Endothelial cell of umbilical vein (primary cell): ENCODE measurements at regions not wholly inside any gene's neighbourhood (a gene's known extent, or its start where the extent isn't known, plus 50 kb on each side); places are given as distances from the start of the nearest gene placed in this dataset.

Source experiments
- BruUV-seq: library from RNA; stranded (reverse); fragments of 400-500 nt; replicated peaks from 2 replicates; lab custom pipeline; 2021; lab: Mats Ljungman, UMichigan
- CTCF ChIA-PET: fragments of 300-600, 350-600 bp; sonication (Branson Sonifier 250); formaldehyde crosslinking; loops from one replicate; lab custom pipeline; 2021; ENCODE audit warnings: antibody characterized with exemption, inconsistent platforms; lab: Charles Lee
- POLR2A ChIA-PET: fragments of 300-600, 350-600 bp; sonication (Branson Sonifier 250); formaldehyde crosslinking; loops from one replicate; lab custom pipeline; 2021; ENCODE audit warnings: antibody characterized with exemption, inconsistent platforms; lab: Charles Lee
- DNase-seq: peaks from one replicate; pipeline ENCODE4 v3.0.0-alpha.2; 2011; ENCODE audit warnings: low read depth, low spot score
- FAIRE-seq: peaks from 2 replicates; lab custom pipeline; 2011; peaks lifted over from hg19 to GRCh38; lab: Jason Lieb, UNC
- H2AFZ ChIP-seq: 2 replicates; pipeline ENCODE4 v1.6.0; 2012; ENCODE audit warnings: low read depth, low read length, control low read depth, inconsistent platforms
- H3K27ac ChIP-seq: 2 replicates; pipeline ENCODE4 v1.5.1; 2011; ENCODE audit warnings: low read depth, mild to moderate bottlenecking, control low read depth, low read length, moderate library complexity; ENCODE audit not compliant: insufficient read depth
- H3K27me3 ChIP-seq, 2 experiments: 2 replicates each; pipeline versions ENCODE4 v1.6.0 to v1.6.1; 2011; ENCODE audit warnings: low read length in 2 of 2, mixed read lengths in 1 of 2; ENCODE audit not compliant: control insufficient read depth in 2 of 2, insufficient read depth in 2 of 2
- H3K36me3 ChIP-seq, 2 experiments: 2 replicates in 1 of 2; 3 replicates in 1 of 2; pipeline ENCODE4 v1.5.1; 2011; ENCODE audit warnings: low read length in 2 of 2, mild to moderate bottlenecking in 1 of 2, moderate library complexity in 1 of 2; ENCODE audit not compliant: control insufficient read depth in 2 of 2, insufficient read depth in 2 of 2; ENCODE audit errors: extremely low read depth in 1 of 2
- H3K4me1 ChIP-seq: 3 replicates; pipeline ENCODE4 v1.5.1; 2011; ENCODE audit warnings: mild to moderate bottlenecking, low read length; ENCODE audit not compliant: control insufficient read depth, insufficient read depth; ENCODE audit errors: extremely low read depth
- H3K4me2 ChIP-seq: 2 replicates; pipeline ENCODE4 v1.6.1; 2011; ENCODE audit warnings: low read length, control low read depth, mixed read lengths; ENCODE audit not compliant: insufficient read depth
- H3K4me3 ChIP-seq, 3 experiments: fragments of 200-600 bp in 1 of 3; sonication (generic), shearing (Covaris generic) in 1 of 3; replicated peaks in 1 of 3; 2 replicates each; pipeline ENCODE4 v1.5.1; 2011 to 2016; ENCODE audit warnings: control low read depth in 3 of 3, low read length in 3 of 3, mild to moderate bottlenecking in 2 of 3, inconsistent platforms in 1 of 3, low read depth in 1 of 3, moderate library complexity in 1 of 3; ENCODE audit not compliant: insufficient read depth in 1 of 3
- H3K79me2 ChIP-seq: 2 replicates; pipeline ENCODE4 v1.6.0; 2012; ENCODE audit warnings: low read length, inconsistent platforms; ENCODE audit not compliant: control insufficient read depth, insufficient read depth
- H3K9ac ChIP-seq: replicated peaks from 2 replicates; pipeline ENCODE3; 2011; ENCODE audit warnings: low read length, control low read depth; ENCODE audit not compliant: insufficient read depth; ENCODE audit errors: extremely low read depth
- H3K9me1 ChIP-seq: replicated peaks from 3 replicates; pipeline ENCODE4 v1.6.0; 2011; ENCODE audit warnings: mild to moderate bottlenecking, low read length; ENCODE audit not compliant: control insufficient read depth, insufficient read depth; ENCODE audit errors: extremely low read depth
- H3K9me3 ChIP-seq: replicated peaks from 2 replicates; pipeline ENCODE4 v1.5.1; 2012; ENCODE audit warnings: low read length, inconsistent platforms; ENCODE audit not compliant: control insufficient read depth, insufficient read depth
- H4K20me1 ChIP-seq: replicated peaks from 2 replicates; pipeline ENCODE3; 2011; ENCODE audit warnings: mild to moderate bottlenecking, low read length; ENCODE audit not compliant: control insufficient read depth, insufficient read depth; ENCODE audit errors: extremely low read depth
- EZH2 ChIP-seq: IDR thresholded peaks from 2 replicates; pipeline ENCODE4 v1.6.1; 2012; ENCODE audit warnings: borderline replicate concordance, low read depth, mild to moderate bottlenecking, moderate library complexity, low read length, inconsistent platforms; ENCODE audit not compliant: severe bottlenecking
- FOS ChIP-seq: IDR thresholded peaks from 2 replicates; pipeline ENCODE4 v1.6.1; 2011; ENCODE audit warnings: mild to moderate bottlenecking, low read length, moderate library complexity, borderline replicate concordance; ENCODE audit not compliant: insufficient read depth
- GATA2 ChIP-seq: IDR thresholded peaks from 2 replicates; pipeline ENCODE4 v1.7.0; 2011; ENCODE audit warnings: low read depth, mild to moderate bottlenecking, moderate library complexity, mixed read lengths, low read length; ENCODE audit not compliant: insufficient read length, insufficient read depth
- JUN ChIP-seq: IDR thresholded peaks from 2 replicates; pipeline ENCODE4 v1.6.1; 2011; ENCODE audit warnings: borderline replicate concordance, low read depth; ENCODE audit not compliant: insufficient read length, insufficient read depth
- MYC ChIP-seq: IDR thresholded peaks from one replicate; pipeline ENCODE4 v1.6.1; 2011; ENCODE audit warnings: mild to moderate bottlenecking, low read depth, low read length
- POLR2A ChIP-seq: IDR thresholded peaks from 2 replicates; pipeline ENCODE4 v1.6.1; 2012; ENCODE audit warnings: low read depth, mild to moderate bottlenecking, control low read depth, low read length
- POLR2AphosphoS5 ChIP-seq: IDR thresholded peaks from 2 replicates; pipeline ENCODE4 v1.6.1; 2012; ENCODE audit warnings: low read depth, mild to moderate bottlenecking, control low read depth, low read length, moderate library complexity; ENCODE audit not compliant: insufficient read depth
- dilution Hi-C: fragments of 300-500 bp; cut with MboI; formaldehyde crosslinking; loops from one replicate; pipeline ENCODE4 v1.15.0; 2019; ENCODE audit warnings: low sequenced_read_pairs; ENCODE audit not compliant: extremely low pct_ligation_motif_present
- intact Hi-C: fragments of 100-400 bp; cut with micrococcal nuclease; formaldehyde crosslinking; loops from one replicate; pipeline ENCODE4 v1.10.0; 2022
- TF ChIP-seq, protein P1 (sequence below), 2 donors: IDR thresholded peaks; 1 replicate in 1 of 2; 2 replicates in 1 of 2; pipeline ENCODE4 v1.5.1; 2011; ENCODE audit warnings: low read length in 2 of 2, mild to moderate bottlenecking in 2 of 2, moderate library complexity in 2 of 2, control low read depth in 1 of 2, inconsistent platforms in 1 of 2, low read depth in 1 of 2; ENCODE audit not compliant: insufficient read depth in 1 of 2; ENCODE audit errors: extremely low read depth in 1 of 2
- TF ChIP-seq, protein P2 (sequence below): IDR thresholded peaks from 2 replicates; pipeline ENCODE4 v1.6.1; 2011; ENCODE audit not compliant: insufficient read depth, insufficient read length

GRCh38 chr4:181528570-181529184 is 714.5 kb upstream of the TENM3 start:
- Histone ChIP-seq H3K27me3 (no peaks in the 10 kb centered on the region), H3K4me1 (no peaks in the 10 kb centered on the region), H3K36me3 (no peaks in the 10 kb centered on the region), H3K9me3 (no peaks in the 10 kb centered on the region), H3K9me1 (no peaks in the 10 kb centered on the region), H3K79me2 (no peaks in the 10 kb centered on the region), H3K4me3 (no peak overlapping the region), H4K20me1 (no peaks in the 10 kb centered on the region), H3K27ac (no peak overlapping the region), H3K4me2 (no peak overlapping the region), H2AFZ (no peak overlapping the region), H3K9ac (no peak overlapping the region)
- dilution Hi-C loops (no loop called here), intact Hi-C loops (no loop called here)
- no peak for FAIRE-seq
- TF ChIP-seq, protein P1, sequence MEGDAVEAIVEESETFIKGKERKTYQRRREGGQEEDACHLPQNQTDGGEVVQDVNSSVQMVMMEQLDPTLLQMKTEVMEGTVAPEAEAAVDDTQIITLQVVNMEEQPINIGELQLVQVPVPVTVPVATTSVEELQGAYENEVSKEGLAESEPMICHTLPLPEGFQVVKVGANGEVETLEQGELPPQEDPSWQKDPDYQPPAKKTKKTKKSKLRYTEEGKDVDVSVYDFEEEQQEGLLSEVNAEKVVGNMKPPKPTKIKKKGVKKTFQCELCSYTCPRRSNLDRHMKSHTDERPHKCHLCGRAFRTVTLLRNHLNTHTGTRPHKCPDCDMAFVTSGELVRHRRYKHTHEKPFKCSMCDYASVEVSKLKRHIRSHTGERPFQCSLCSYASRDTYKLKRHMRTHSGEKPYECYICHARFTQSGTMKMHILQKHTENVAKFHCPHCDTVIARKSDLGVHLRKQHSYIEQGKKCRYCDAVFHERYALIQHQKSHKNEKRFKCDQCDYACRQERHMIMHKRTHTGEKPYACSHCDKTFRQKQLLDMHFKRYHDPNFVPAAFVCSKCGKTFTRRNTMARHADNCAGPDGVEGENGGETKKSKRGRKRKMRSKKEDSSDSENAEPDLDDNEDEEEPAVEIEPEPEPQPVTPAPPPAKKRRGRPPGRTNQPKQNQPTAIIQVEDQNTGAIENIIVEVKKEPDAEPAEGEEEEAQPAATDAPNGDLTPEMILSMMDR (IDR thresholded peaks at IDR 0.05; ENCODE audit: extremely low read depth in 1 of 2, insufficient read depth in 1 of 2, low read depth in 1 of 2, low read length in 2 of 2): peak; percentile 45 to 51
- TF ChIP-seq POLR2A: no peak
- POLR2A ChIA-PET: no interaction called here
- CTCF ChIA-PET: no interaction called here
- DNase-seq: no peak
- no TSS peak for BruUV-seq

DNA sequence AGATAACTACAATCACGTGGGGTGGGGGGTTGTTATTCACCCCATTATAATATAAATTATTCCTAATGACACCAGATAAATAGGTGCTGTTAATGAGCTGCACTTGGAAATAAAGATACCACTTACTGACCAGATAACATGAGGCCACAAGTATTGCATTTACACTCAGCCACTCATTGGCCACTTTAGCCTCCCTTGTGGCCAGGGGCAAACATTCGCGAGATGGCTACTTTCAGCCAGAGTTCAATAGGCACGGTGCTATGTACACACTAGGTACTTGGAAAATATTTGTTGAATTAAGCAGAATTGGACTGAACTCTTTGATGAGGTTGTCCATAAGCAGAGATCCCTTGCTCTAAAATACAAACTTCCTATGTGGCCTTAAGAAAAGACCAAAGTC is 713.7 kb upstream of the TENM3 start:
- H3K79me2 ChIP-seq: no peaks in the 10 kb centered on the region
- no peak overlapping the region for H2AFZ ChIP-seq
- no peaks in the 10 kb centered on the region for H4K20me1 ChIP-seq
- no peaks in the 10 kb centered on the region for H3K36me3 ChIP-seq
- ChIA-PET CTCF (no interaction called here), POLR2A (no interaction called here)
- no peaks in the 10 kb centered on the region for H3K9me3 ChIP-seq
- H3K9me1 ChIP-seq: no peaks in the 10 kb centered on the region
- DNase-seq: no peak
- BruUV-seq: no TSS peak
- dilution Hi-C loops: no loop called here
- no peak overlapping the region for H3K4me3 ChIP-seq
- H3K4me2 ChIP-seq: no peak overlapping the region
- no peak for FAIRE-seq
- intact Hi-C loops: no loop called here
- H3K27me3 ChIP-seq: no peaks in the 10 kb centered on the region
- H3K27ac ChIP-seq: no peak overlapping the region
- TF ChIP-seq POLR2AphosphoS5 (no peak), JUN (no peak), GATA2 (no peak), POLR2A (no peak), FOS (no peak), MYC (no peak), EZH2 (no peak)
- TF ChIP-seq, protein P2, sequence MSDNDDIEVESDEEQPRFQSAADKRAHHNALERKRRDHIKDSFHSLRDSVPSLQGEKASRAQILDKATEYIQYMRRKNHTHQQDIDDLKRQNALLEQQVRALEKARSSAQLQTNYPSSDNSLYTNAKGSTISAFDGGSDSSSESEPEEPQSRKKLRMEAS: no peak
- TF ChIP-seq, protein P1 (IDR thresholded peaks at IDR 0.05; ENCODE audit: extremely low read depth in 1 of 2, insufficient read depth in 1 of 2, low read depth in 1 of 2, low read length in 2 of 2): no peak
- no peaks in the 10 kb centered on the region for H3K4me1 ChIP-seq
- H3K9ac ChIP-seq: no peak overlapping the region
